Thyroid gland (tissue), 4 donors: ENCODE measurements at regions not wholly inside any gene's neighbourhood (a gene's known extent, or its start where the extent isn't known, plus 50 kb on each side); places are given as distances from the start of the nearest gene placed in this dataset.

Source experiments
- DNase-seq, 2 donors: peaks; one replicate each; pipeline ENCODE4 v3.0.0-alpha.2; 2019
- H3K27ac ChIP-seq, 3 donors: fragments of 200-600 bp; sonication (generic); 1 replicate in 2 of 3; 2 replicates in 1 of 3; pipeline ENCODE4 v1.5.1; 2016 to 2019; ENCODE audit warnings: mild to moderate bottlenecking in 1 of 3, moderate library complexity in 1 of 3
- H3K27me3 ChIP-seq: fragments of 200-600 bp; sonication (generic); one replicate; pipeline ENCODE4 v1.5.1; 2019
- H3K36me3 ChIP-seq, 2 donors: fragments of 200-600 bp; sonication (generic); one replicate each; pipeline ENCODE4 v1.5.1; 2016 to 2019
- H3K4me1 ChIP-seq, 2 donors: fragments of 200-600 bp; sonication (generic); one replicate each; pipeline ENCODE4 v1.5.1; 2017 to 2019
- H3K4me3 ChIP-seq, 3 donors: fragments of 200-600 bp; sonication (generic); replicated peaks in 1 of 3; 1 replicate in 2 of 3; 2 replicates in 1 of 3; pipeline ENCODE4 v1.5.1; 2016; ENCODE audit warnings: mild to moderate bottlenecking in 1 of 3
- H3K9me3 ChIP-seq: fragments of 200-600 bp; sonication (generic); one replicate; pipeline ENCODE4 v1.5.1; 2017
- POLR2A ChIP-seq, 2 donors: fragments of 450-650 bp; IDR thresholded peaks; one replicate each; pipeline ENCODE4 v1.6.1; 2017; ENCODE audit warnings: antibody characterized with exemption in 2 of 2, mild to moderate bottlenecking in 2 of 2, moderate library complexity in 1 of 2
- WGBS, 2 donors: methylation state at CpG; one replicate each; pipeline ENCODE4 v1.1.5; 2017; 5-methylcytosine and 5-hydroxymethylcytosine counted together
- intact Hi-C: fragments of 100-400 bp; cut with DNase I; formaldehyde crosslinking; loops from one replicate; pipeline ENCODE4 v1.15.1; 2023
- TF ChIP-seq, protein P1 (sequence below), 6 experiments: fragments of 200-600 bp in 3 of 6; fragments of 450-650 bp in 3 of 6; sonication (generic) in 3 of 6; IDR thresholded peaks; one replicate each; pipeline ENCODE4 v1.5.1; 2016 to 2019; ENCODE audit warnings: antibody characterized with exemption in 6 of 6, mild to moderate bottlenecking in 2 of 6, inconsistent platforms in 1 of 6, moderate library complexity in 1 of 6

- no peaks in the 10 kb centered on the region for H3K27me3 ChIP-seq
- 57 to 71% methylated on average over 5 of the region's 5 CpGs for WGBS, 2 donors
- H3K27ac ChIP-seq: no peak overlapping the region
- H3K36me3 ChIP-seq: no peaks in the 10 kb centered on the region
- TF ChIP-seq, protein P1, sequence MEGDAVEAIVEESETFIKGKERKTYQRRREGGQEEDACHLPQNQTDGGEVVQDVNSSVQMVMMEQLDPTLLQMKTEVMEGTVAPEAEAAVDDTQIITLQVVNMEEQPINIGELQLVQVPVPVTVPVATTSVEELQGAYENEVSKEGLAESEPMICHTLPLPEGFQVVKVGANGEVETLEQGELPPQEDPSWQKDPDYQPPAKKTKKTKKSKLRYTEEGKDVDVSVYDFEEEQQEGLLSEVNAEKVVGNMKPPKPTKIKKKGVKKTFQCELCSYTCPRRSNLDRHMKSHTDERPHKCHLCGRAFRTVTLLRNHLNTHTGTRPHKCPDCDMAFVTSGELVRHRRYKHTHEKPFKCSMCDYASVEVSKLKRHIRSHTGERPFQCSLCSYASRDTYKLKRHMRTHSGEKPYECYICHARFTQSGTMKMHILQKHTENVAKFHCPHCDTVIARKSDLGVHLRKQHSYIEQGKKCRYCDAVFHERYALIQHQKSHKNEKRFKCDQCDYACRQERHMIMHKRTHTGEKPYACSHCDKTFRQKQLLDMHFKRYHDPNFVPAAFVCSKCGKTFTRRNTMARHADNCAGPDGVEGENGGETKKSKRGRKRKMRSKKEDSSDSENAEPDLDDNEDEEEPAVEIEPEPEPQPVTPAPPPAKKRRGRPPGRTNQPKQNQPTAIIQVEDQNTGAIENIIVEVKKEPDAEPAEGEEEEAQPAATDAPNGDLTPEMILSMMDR (IDR thresholded peaks at IDR 0.05): no peak
- TF ChIP-seq POLR2A (IDR thresholded peaks at IDR 0.05): no peak
- intact Hi-C loops: no loop called here
- DNase-seq: no peak
- no peaks in the 10 kb centered on the region for H3K9me3 ChIP-seq
- no peaks in the 10 kb centered on the region for H3K4me1 ChIP-seq
- H3K4me3 ChIP-seq: no peak overlapping the region
Observed at GRCh38 chr6:131372535-131372934, 200.5 kb upstream of the ARG1 start.

DNA sequence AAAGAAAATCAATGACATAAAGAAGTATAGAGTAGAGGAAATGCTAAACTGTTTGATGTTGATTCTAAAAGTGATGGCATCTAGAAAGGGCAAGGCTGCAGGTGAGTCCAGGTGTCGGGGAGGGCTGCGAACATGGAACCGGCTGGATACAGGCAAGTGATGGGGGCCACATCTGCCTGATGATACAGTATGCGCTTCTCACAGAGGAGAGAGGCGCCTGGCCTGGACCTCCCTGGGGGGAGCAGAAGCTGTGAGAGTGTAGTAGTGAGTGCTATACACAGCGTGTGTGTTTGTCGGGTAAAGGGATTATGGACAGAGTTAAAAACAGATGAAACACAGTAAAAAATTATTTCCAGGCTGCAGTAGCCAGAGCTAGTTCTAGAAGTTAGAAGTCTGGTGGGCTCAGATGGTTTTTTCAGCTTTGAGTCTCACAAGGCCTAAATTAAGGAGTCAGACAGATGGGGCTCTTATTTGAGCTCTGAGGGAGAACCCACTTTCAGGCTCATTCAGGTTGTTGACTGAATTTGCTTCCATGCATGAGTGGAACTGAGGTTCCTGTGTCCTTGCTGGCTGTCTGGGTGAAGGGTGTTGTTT lies 195.8 kb upstream of the ARG1 start:
- WGBS, 2 donors: 89 to 93% methylated on average over 7 of the region's 7 CpGs
- H3K27ac ChIP-seq: no peak overlapping the region
- DNase-seq: no peak

DNA sequence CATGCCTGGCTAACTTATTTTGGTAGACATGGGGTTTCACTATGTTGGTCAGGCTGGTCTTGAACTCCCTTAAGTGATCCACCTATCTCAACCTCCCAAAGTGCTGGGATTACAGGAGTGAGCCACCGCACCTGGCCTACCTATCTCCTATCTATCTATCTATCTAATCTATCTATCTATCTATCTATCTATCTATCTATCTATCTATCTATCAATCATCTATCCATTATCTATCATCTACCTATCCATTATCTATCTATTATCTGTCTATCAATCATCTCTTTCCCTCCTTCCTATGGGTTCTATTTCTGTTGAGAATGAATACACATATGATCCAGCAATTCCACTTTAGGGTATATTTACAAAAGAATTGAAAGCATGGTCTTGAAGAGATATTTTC lies 194.2 kb upstream of the ARG1 start:
- H3K4me1 ChIP-seq: no peaks in the 10 kb centered on the region
- TF ChIP-seq, protein P1 (IDR thresholded peaks at IDR 0.05): no peak
- intact Hi-C loops: no loop called here
- H3K9me3 ChIP-seq: no peaks in the 10 kb centered on the region
- DNase-seq: no peak
- no peaks in the 10 kb centered on the region for H3K27me3 ChIP-seq
- no peak overlapping the region for H3K4me3 ChIP-seq
- 98% methylated on average over 1 of the region's 1 CpG for whole genome bisulfite sequencing, 2 donors
- H3K36me3 ChIP-seq: no peaks in the 10 kb centered on the region
- no peak overlapping the region for H3K27ac ChIP-seq

More for the DNA sequence above, 195.8 kb upstream of the ARG1 start:
- Histone ChIP-seq H3K9me3 (no peaks in the 10 kb centered on the region), H3K27me3 (no peaks in the 10 kb centered on the region), H3K36me3 (no peaks in the 10 kb centered on the region), H3K4me1 (no peaks in the 10 kb centered on the region), H3K4me3 (no peak overlapping the region)
- TF ChIP-seq POLR2A (IDR thresholded peaks at IDR 0.05): no peak
- TF ChIP-seq, protein P1 (IDR thresholded peaks at IDR 0.05): no peak
- intact Hi-C loops: no loop called here

DNA sequence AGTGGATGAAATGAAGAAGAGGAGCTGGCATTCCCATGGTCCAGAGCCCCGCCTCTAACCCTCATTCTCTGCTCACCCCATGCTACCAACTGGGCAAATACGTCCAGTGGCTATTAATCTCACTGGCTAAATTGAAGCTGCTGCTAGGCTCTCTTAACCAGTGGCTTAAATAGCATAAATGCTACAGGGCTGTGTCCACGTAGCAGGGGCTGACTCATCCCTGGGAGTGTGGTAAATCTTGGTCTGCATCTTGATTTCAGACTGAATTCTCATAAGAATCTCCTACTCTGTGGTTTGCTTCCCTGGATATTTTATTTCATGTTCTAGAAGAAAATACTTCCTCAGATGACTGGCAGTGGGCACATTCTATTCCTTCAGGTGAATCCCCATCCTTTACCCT lies 193.1 kb upstream of the ARG1 start:
- Histone ChIP-seq H3K36me3 (no peaks in the 10 kb centered on the region), H3K27ac (no peak overlapping the region), H3K27me3 (no peaks in the 10 kb centered on the region), H3K4me1 (no peaks in the 10 kb centered on the region), H3K4me3 (no peak overlapping the region), H3K9me3 (no peaks in the 10 kb centered on the region)
- intact Hi-C loops: no loop called here
- no peak for DNase-seq
- 77 to 81% methylated on average over 3 of the region's 3 CpGs for WGBS, 2 donors
- TF ChIP-seq, protein P1 (IDR thresholded peaks at IDR 0.05): no peak
- TF ChIP-seq POLR2A (IDR thresholded peaks at IDR 0.05): no peak

GRCh38 chr6:131381052-131381708 lies 191.8 kb upstream of the ARG1 start:
- intact Hi-C loops: no loop called here
- Histone ChIP-seq H3K4me3 (no peak overlapping the region), H3K27ac (no peak overlapping the region), H3K36me3 (no peaks in the 10 kb centered on the region), H3K27me3 (no peaks in the 10 kb centered on the region), H3K9me3 (no peaks in the 10 kb centered on the region), H3K4me1 (no peaks in the 10 kb centered on the region)
- TF ChIP-seq POLR2A (IDR thresholded peaks at IDR 0.05): no peak
- TF ChIP-seq, protein P1 (IDR thresholded peaks at IDR 0.05): no peak
- DNase-seq: no peak
- 80 to 90% methylated on average over 9 of the region's 9 CpGs for WGBS, 2 donors
